Forelimb muscle (tissue), 1 donor: ENCODE measurements at regions not wholly inside any gene's neighbourhood (a gene's known extent, or its start where the extent isn't known, plus 50 kb on each side); places are given as distances from the start of the nearest gene placed in this dataset.
"Not testable (repeated sequence)": the region's sequence is repeated elsewhere in the genome, so short reads cannot be mapped to it uniquely, and the experiment has no call there.

Experiments
- DNase-seq: peaks from one replicate; pipeline ENCODE4 v3.0.0-alpha.2; 2013; ENCODE audit warnings: low read depth

GRCh38 chr4:128566693-128567092 lies 242.8 kb upstream of the JADE1 start:
- no peak for DNase-seq

- no peak for DNase-seq
Observed at GRCh38 chr4:128565565-128566186, 243.8 kb upstream of the JADE1 start.

GRCh38 chr4:128565054-128565453 lies 244.4 kb upstream of the JADE1 start:
- no peak for DNase-seq

DNA sequence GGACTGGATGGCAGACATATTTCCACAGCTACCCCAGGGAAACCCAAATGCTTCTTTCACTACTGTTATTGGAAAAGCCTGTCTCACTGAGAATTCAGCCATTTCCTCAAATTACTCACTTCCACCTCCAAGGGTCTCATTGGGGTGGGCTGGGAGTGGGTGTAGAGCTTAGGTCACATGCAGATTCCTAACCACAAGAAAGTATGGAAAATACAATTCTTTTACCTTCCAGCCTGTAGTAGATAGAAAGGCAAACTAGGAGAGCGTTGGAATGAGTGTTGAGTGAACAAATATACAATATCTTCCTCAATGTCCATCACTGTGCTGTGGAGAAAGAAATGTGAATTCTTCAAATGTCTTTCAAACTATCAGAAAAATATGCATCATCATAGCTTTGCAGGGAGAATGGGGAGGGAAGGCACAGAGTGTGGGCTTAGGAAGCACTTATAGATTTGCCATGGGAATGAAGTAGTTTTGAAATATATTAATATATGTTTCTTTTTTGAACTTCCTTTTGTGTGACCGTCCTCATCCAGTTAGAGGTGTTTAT lies 245.3 kb upstream of the JADE1 start:
- DNase-seq = no peak

DNA sequence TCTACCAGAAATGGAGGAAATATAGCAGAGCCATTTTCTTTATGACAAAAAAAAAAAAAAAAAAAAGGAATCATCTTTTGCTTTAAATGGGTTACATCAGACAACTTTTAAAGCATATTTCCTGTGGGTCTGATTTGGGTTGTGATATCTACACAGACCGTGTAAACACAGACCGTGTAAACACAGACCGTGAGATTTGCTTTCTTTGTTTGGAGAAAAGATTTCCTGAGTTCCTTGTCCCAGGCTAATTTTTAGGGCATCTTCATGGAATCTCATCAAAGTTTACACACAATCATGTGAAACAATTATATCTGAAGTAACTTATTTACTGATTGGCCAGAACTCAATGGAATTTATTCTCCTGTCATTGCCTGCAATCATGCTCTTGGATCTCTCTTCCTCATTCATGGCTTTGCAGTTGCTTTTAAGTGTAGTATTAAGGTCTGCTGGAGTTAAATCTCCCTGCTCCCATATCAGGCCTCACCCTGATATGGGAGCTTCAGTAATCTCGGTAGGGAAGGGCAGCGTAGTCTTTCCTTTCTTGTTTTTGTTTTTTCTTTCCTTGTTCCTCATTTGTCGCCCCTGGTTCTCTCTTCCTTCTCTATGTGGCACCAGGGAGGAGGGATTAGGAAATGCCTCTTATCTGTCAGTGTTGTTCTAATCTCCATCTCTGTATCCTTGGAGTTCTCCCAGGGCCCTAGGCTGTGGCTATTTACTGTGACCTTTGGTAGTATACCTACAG lies 248.6 kb upstream of the JADE1 start:
- no peak for DNase-seq

- DNase-seq = no peak
Observed at GRCh38 chr4:128558896-128559679, 250.4 kb upstream of the JADE1 start.

DNA sequence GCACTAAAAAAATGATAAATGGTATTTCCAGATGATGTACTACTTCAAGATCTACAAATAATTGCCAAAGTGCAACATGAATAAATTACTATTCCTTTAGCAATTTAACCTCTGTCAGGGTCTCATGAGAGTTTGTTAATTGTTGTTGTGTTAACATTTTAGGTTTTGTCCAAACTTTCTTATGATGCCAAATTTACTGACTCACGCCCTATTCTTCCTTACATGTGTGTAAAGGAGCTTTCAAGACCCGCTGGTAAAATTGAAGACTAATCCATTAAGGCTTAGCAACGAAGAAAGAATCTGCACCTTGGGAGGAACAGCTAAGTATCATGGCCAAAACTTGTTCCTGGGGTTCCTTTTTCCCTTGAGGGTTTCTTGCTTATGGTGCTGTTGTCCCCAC lies 252.7 kb upstream of the JADE1 start:
- DNase-seq = no peak

DNA sequence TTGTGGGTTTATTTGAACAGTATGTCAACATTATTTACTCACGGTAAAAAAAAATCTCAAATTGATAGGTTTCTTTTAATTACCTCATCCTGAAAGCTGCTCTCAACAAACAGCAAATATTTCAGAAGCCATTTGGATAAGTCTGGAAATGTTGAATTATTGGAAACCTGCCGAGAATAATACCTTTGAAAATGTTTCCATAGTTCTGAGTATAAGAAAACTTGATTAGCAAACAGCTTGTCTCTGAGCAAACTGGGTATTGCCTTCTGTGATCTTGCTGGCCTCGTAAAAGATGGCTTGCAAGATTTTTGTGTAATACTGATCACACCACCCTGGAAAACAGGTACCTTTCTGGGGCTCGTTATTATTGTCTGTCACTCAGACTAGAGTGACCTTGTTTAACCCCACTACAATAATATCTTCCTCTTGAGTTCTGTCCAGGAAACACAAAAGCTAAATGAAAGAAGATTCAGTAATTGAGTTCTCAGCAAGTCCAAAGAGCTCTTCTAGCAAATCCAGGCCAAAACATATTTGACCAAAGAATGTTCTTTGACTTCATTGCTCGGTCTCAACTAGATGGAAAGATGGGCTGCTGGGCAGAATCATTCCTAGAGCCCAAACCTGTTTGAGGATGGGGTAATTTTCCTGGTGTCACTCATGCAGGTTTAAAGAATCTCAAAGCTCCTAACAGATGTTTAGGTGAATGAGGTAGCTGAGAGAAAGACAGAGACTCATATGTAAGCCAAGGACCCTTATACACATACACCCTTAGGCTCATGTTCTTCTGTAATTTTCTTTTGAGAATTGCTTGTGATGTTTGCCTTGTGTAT lies 255.6 kb upstream of the JADE1 start:
- DNase-seq = no peak

GRCh38 chr4:128552586-128552907 lies 257.0 kb upstream of the JADE1 start:
- DNase-seq = no peak

DNA sequence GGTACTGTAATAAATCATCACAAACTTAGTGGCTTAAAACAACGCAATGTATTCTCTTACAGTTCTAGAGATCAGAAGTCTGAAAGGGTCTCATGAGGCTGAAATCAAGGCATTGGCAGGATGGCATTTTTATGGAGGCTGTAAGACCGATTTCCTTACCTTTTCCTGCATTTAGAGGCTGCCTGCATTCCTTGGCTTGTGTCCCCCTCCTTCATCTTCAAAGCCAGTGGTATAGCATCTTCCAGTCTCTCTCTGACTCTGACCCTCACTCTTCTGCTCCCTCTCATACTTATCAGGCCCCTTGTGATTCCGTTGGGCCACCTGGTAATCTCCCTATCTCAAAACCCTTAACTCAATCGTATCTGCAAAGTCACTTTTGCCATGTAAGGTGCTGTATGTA lies 258.2 kb upstream of the JADE1 start:
- no peak for DNase-seq

- DNase-seq = no peak
Observed at GRCh38 chr4:128550060-128550459, 259.4 kb upstream of the JADE1 start.

- no peak for DNase-seq
Observed at GRCh38 chr4:128549636-128550035, 259.9 kb upstream of the JADE1 start.

- DNase-seq = no peak
Observed at GRCh38 chr4:128548381-128548780, 260.8 kb upstream of the PGRMC2 start.

GRCh38 chr4:128544272-128544671 lies 256.7 kb upstream of the PGRMC2 start:
- DNase-seq = no peak

GRCh38 chr4:128543696-128544095 lies 256.1 kb upstream of the PGRMC2 start:
- no peak for DNase-seq

DNA sequence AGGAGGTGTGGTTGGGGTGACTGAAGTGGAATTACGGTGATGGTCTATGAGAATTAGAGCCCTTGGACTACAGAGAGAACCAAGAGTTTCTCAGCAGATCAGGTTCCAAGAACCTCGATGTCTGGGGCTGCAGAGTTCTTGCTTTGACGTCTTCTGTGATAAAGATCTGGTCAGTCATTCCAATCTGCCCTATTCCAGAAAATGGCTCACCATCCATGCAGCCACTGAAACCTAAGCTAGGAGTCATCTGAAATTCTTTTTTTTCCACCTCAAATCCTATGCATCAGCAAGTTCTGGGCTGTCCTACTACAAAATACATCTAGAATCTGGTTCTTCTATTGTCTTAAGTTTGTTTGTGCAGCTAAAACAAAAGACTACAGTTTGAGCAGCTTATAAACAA lies 254.4 kb upstream of the PGRMC2 start:
- DNase-seq = no peak

DNA sequence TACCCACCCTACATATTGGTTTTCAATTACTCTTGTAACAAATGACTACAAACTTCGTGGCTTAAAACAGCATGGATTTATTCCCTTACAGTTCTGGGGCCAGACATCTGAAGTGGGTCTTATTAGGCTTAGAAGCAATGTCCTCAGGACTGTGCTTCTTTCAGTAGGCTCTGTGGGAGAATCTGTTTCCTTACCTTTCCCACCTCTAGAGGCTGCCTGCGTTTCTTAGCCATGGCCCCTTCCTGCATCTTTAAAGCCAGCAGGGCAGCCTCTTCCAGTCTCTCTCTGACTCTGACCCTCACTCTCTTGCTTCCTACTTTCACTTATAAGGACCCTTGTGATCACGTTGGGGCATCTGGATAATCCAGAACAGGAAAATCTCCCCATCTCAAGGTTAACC lies 252.5 kb upstream of the PGRMC2 start:
- DNase-seq = no peak

DNA sequence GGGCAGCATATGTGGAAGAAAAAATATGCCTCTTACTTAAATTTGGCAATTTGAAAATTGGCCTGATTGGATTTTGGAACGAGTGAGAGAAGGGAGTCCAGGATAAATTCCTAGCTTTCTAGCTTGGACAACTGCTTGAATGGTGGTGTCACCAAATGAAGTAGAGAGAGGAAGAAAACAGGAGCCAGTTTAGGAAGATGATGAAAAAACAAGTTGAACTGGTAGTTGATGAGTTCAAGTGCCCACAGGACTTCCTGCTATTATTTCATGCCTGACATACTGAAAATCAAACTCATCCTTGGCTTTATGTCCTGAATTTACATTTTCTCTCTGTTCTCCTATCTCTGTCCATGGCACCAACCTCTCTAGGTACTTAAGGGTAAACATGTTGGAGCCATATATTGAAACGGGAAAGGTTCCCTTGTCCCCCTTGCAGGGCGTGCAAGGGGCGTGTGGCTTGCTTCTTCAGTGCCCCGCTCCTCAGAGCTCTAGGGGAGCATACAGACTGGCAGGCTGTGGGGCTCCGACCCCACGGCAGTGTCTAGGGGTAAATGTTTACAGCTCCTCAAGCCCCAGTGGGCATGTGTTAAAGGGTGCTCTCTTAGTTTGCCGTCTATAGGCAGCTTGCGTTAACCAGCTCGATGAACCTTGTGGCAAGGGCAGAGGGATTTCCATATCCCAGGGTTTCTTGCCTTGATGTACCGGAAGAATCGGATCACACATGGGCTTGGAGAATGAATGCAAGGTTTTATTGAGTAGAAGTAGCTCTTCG lies 250.7 kb upstream of the PGRMC2 start:
- no peak for DNase-seq

GRCh38 chr4:128536746-128537145 lies 249.1 kb upstream of the PGRMC2 start:
- DNase-seq = no peak

DNA sequence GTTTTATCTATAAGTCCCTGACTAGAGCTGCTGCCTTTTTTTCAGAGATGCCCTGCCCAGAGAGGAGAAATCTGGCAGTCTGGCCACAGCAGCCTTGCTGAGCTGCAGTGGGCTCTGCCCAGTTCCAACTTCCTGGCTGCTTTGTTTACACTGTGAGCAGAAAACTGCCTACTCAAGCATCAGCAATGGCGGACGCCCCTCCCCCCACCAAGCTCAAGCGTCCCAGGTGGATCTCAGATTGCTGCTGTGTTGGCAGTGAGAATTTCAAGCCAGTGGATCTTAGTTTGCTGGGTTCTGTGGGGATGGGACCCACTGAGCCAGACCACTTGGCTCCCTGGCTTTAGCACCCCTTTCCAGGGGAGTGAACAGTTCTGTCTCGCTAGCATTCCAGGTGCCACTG lies 247.9 kb upstream of the PGRMC2 start:
- not testable (repeated sequence) for DNase-seq
